Activated naive CD8-positive, alpha-beta T cell treated with anti-CD3 and anti-CD28 coated beads, Interleukin-2, amount 10 ng/mL, durations not matched to agents 7 days and 5 days (primary cell): ENCODE measurements at regions not wholly inside any gene's neighbourhood (a gene's known extent, or its start where the extent isn't known, plus 50 kb on each side); places are given as distances from the start of the nearest gene placed in this dataset.

Source experiments
- ATAC-seq: fragments of 150-1000 bp; cut with Tn5 transposase; one replicate; pipeline ENCODE4 v1.10.0; 2021; ENCODE audit warnings: low read depth, moderate library complexity
- POLR2A ChIA-PET: fragments of 350-600 bp; sonication (Branson Sonifier 250); formaldehyde crosslinking; loops from one replicate; lab custom pipeline; 2021; ENCODE audit warnings: antibody characterized with exemption; lab: Charles Lee
- DNase-seq: peaks from one replicate; pipeline ENCODE4 v3.0.0; 2021
- H3K27ac Mint-ChIP-seq: one replicate; pipeline ENCODE4 v1.8.0; 2022; ENCODE audit warnings: mild to moderate bottlenecking, mixed read lengths
- H3K27me3 Mint-ChIP-seq: one replicate; pipeline ENCODE4 v1.8.0; 2022; ENCODE audit warnings: mild to moderate bottlenecking, moderate library complexity, mixed read lengths
- H3K36me3 Mint-ChIP-seq: one replicate; pipeline ENCODE4 v1.8.0; 2021; ENCODE audit warnings: mild to moderate bottlenecking, mixed read lengths
- H3K4me1 Mint-ChIP-seq: one replicate; pipeline ENCODE4 v1.8.0; 2021; ENCODE audit warnings: mixed read lengths
- H3K4me3 Mint-ChIP-seq: one replicate; pipeline ENCODE4 v1.8.0; 2022; ENCODE audit warnings: mild to moderate bottlenecking, moderate library complexity, mixed read lengths
- H3K9me3 Mint-ChIP-seq: one replicate; pipeline ENCODE4 v1.8.0; 2021; ENCODE audit warnings: mixed read lengths

DNA sequence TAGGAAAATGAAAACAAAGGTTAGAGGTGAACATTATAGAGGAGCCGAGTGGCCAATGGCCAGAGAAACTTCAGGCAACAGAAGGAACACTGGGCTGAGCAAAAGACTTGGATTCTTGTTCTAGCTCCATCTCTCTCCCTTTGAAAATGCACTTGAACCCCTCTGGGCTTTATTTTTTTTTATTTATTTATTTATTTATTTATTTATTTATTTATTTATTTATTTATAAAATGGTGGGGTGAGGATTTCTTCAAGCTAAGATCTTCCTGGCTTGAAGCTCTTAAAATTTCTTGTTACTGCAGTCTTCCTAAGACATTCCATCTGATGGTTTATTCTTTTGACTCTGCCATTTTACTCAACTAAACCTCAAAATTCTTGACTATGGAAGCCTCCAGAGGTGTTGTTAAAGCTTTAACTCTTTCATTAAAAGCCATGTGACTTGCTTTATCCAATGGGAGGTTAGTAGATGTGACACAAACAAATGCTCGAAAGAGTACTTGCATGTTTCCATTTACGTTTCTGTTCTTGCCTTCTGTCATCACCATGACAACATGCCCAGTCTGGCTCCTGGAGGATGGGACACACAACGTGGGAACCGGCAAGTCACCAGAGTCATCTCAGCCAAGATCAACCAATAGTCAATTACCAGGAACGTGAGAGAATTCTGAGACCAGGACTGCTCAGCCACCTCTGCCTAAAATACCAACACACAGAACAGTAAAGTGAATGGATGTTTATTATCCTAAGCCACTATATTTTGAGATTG lies 325.2 kb upstream of the CTNNB1 start:
- Mint-ChIP-seq H3K27me3 (peaks cover 4% of the 10 kb centered on the region), H3K4me3 (no peak overlapping the region), H3K9me3 (no peaks in the 10 kb centered on the region), H3K4me1 (no peaks in the 10 kb centered on the region), H3K27ac (no peak overlapping the region), H3K36me3 (no peaks in the 10 kb centered on the region)
- ATAC-seq (no peak), DNase-seq (no peak)
- POLR2A ChIA-PET = no interaction called here

DNA sequence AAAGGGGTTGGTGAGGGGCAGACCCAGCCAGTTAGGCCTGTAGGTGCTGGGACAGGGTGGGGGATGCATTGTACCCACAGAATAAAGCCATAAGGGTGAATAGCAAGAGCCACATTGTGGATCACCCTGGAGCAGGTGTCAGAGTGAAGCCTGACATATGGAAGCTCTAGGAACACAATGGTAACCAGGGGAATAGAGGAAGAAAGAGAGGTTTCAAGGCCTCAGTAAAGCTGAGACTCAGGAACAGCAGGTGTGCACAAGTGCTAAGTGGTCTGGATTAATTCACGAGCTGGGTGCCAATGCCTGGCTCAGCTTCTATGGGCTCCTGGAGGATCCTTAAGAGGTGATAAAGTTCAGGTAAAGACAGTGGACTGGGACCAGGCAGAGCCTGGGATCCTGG lies 323.7 kb upstream of the CTNNB1 start:
- Mint-ChIP-seq H3K4me1 (no peaks in the 10 kb centered on the region), H3K9me3 (no peaks in the 10 kb centered on the region), H3K4me3 (no peak overlapping the region), H3K27me3 (peaks cover 4% of the 10 kb centered on the region), H3K36me3 (no peaks in the 10 kb centered on the region), H3K27ac (no peak overlapping the region)
- ATAC-seq (no peak), DNase-seq (no peak)
- POLR2A ChIA-PET = no interaction called here

DNA sequence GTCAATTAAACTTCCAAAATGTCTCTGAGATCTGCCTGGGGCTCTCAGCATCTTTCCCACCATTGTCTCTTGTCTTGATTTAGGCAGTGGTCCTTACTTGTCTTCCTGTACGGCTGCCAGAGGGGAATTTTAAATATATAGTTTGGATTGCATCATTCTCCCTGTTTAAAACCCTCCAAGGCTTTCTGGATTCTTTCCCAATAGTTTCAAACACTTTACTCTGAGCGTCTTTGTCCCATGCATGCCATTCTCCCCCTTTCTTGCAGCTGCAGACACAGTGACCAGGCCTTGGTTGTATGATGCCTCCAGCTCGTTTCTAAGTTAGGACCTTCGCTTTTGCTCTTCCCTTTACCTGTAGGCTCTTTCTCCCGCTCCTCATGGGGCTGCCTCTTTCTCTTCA lies 323.3 kb upstream of the CTNNB1 start:
- DNase-seq (no peak), ATAC-seq (no peak)
- Mint-ChIP-seq H3K36me3 (no peaks in the 10 kb centered on the region), H3K9me3 (no peaks in the 10 kb centered on the region), H3K27ac (no peak overlapping the region), H3K4me1 (no peaks in the 10 kb centered on the region), H3K4me3 (no peak overlapping the region), H3K27me3 (peaks cover 4% of the 10 kb centered on the region)
- POLR2A ChIA-PET = no interaction called here

DNA sequence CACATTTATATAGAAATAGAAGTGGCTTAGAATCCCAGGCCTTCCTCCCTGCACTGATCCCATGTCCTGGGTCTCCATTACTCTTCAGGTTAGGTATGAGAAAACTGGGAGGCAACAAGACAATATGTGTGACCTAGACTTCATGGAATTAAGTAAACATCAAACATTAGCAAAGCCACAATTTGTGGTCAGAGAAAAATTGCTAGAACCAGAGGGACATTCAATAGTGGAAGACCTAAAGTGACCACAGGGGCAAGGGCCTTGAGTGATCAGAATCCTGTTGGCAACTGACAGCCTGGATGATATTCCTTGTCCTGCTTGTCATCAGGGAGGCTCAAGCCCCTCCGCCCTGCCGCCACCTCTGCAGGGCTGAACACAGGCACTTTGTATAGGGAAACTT lies 322.8 kb upstream of the CTNNB1 start:
- no peaks in the 10 kb centered on the region for H3K4me1 Mint-ChIP-seq
- no peak overlapping the region for H3K27ac Mint-ChIP-seq
- no peaks in the 10 kb centered on the region for H3K9me3 Mint-ChIP-seq
- ATAC-seq (no peak), DNase-seq (no peak)
- H3K36me3 Mint-ChIP-seq = no peaks in the 10 kb centered on the region
- POLR2A ChIA-PET = no interaction called here
- H3K4me3 Mint-ChIP-seq = no peak overlapping the region
- peaks cover 4% of the 10 kb centered on the region for H3K27me3 Mint-ChIP-seq

DNA sequence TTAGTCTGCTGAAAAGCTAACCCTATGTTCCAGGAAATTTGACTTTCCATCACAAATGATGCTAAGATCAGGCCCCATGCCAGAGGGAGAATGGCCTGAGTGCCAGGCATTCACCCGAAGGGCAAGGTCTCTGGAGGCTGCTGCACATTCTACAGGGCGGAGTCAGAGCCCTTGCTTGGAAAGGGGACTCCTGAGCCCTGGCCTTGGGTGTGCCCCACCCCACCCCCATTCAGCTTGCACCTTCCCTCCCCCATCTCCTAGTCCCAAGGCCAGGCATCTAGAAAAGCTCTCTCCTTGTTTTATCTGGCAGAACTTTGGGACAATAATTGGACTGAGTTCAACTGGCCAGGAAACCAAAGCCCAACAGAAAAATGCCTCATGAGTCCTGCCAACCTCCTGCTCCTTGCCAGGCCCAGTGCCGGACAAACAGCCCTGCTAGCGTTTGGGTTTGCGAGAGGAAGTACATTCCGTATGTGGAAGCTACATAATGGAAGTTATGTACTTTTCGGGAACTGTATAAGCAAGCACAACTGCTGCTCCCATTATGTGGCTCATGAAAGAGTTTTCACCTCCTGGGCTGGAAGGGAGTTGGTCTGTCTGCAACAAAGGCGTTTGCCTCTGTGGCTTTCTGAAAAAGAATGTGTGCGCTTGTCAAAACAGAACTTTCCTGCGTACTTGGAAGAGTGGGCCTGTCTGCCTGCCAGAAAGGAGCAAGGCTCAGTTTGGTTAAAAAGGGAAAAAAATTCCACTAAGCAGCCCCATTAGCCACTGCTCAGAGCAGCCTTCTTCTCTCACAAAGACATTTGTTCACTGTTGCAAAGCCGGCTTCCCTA lies 321.5 kb upstream of the CTNNB1 start:
- Mint-ChIP-seq H3K27me3 (peaks cover 4% of the 10 kb centered on the region), H3K4me1 (no peaks in the 10 kb centered on the region), H3K9me3 (no peaks in the 10 kb centered on the region), H3K4me3 (no peak overlapping the region), H3K27ac (no peak overlapping the region), H3K36me3 (no peaks in the 10 kb centered on the region)
- POLR2A ChIA-PET = no interaction called here
- DNase-seq (no peak), ATAC-seq (no peak)

DNA sequence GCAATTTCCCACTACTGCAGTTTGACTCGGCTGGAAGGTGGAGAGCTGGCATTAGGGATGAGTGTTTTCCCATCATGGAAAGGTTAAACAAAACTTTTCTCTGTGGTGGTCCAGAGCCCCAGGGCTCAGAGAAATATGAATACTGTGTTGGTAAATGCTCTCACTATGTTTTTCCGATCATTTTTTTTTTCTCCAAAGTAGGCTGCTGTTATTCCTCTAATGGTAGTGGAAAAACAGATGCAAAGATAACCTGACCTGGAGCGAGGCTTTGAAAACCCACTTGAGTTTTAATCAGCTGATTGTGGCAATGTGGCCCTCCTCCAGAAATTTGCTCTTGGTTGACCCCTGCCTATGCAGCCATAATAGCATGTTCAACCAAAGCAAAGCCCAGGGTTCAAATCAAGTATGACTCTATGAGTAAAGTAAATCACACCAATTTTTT lies 320.8 kb upstream of the CTNNB1 start:
- ATAC-seq = no peak
- no peaks in the 10 kb centered on the region for H3K9me3 Mint-ChIP-seq
- POLR2A ChIA-PET = no interaction called here

DNA sequence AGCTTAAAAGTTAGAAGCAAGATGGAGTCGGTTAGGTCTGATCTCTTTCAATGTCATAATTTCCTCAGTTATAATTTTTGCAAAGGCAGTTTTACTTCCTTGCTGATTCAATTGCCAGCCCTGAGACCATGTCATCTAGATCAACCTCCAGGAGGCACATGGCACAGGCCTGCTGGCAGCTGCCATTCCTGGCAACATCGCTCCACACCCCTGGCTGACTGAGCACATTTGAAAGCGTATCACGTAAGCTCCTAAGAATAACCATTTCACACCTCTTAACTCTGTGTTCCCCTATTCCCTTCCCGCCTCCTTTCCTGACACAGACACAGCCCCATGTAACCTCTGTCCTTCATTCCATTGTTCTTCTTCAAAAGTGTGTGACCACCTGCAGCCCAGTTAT lies 313.9 kb upstream of the CTNNB1 start:
- POLR2A ChIA-PET = no interaction called here
- no peak overlapping the region for H3K27ac Mint-ChIP-seq
- H3K4me1 Mint-ChIP-seq = no peaks in the 10 kb centered on the region
- no peaks in the 10 kb centered on the region for H3K9me3 Mint-ChIP-seq
- no peak overlapping the region for H3K4me3 Mint-ChIP-seq
- no peak for ATAC-seq
- no peaks in the 10 kb centered on the region for H3K27me3 Mint-ChIP-seq
- no peak for DNase-seq
- no peaks in the 10 kb centered on the region for H3K36me3 Mint-ChIP-seq

More for the DNA sequence above, 320.8 kb upstream of the CTNNB1 start:
- Mint-ChIP-seq H3K4me1 (no peaks in the 10 kb centered on the region), H3K27ac (no peak overlapping the region), H3K4me3 (no peak overlapping the region), H3K27me3 (peaks cover 3% of the 10 kb centered on the region), H3K36me3 (no peaks in the 10 kb centered on the region)
- no peak for DNase-seq

DNA sequence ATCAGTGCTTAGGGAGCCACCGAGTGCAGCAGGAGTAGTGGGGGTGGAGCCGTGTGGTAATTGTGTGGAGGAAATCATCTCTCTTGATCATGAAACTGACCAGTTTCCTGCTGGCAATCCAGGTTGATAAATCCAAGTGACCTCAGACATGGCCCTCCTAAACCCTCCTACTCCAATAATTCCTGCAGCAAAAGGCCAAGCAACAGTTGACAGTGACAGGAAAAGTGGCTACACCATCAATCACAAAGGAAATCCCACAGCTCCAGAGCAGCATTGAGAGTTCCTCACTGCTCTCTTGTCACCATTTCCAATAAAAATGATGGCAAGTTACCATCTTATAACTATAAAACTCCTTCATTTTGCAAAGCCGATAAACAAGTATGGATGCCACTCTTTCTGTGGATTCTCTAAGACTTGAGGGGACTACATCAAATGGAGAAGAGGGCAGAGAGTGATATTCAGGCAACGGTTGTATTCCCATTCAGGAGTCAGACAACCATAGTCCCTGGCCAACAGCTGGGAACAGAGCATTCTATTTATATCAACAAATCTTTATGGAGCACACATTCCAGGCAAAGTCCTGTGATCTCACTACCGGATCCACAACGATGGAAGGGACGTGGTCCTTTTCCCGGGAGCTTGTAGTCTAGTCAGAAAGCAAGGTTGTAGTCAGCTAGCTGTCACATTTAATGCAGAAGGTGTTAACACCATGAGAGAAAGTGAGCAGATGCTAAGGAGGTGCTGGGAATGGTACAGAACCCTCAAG lies 312.5 kb upstream of the CTNNB1 start:
- H3K4me1 Mint-ChIP-seq = no peaks in the 10 kb centered on the region
- H3K4me3 Mint-ChIP-seq = no peak overlapping the region
- H3K36me3 Mint-ChIP-seq = no peaks in the 10 kb centered on the region
- no peaks in the 10 kb centered on the region for H3K27me3 Mint-ChIP-seq
- H3K9me3 Mint-ChIP-seq = no peaks in the 10 kb centered on the region
- POLR2A ChIA-PET = no interaction called here
- no peak for DNase-seq
- no peak overlapping the region for H3K27ac Mint-ChIP-seq
- ATAC-seq = no peak

DNA sequence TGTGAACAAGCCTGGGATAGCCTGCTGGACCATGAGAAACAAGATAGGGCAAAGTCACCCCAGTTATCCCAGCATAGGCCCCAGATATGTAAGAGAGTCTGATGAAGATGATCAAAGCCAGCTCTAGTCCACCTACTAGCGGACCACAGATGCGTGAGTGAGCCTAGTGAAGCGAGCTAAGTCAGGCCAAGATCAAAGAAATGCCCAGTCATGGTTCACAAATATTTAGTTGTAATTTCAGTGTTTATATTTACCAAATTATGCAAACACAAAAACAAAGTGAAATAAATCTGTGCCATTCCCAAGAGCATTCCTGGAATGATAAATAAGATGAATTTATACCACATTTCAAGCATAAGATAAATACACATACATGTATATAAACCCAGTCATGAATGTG lies 308.1 kb upstream of the CTNNB1 start:
- H3K4me1 Mint-ChIP-seq = no peaks in the 10 kb centered on the region
- H3K36me3 Mint-ChIP-seq = no peaks in the 10 kb centered on the region
- ATAC-seq (no peak), DNase-seq (no peak)
- H3K9me3 Mint-ChIP-seq = no peaks in the 10 kb centered on the region
- H3K27me3 Mint-ChIP-seq = peaks cover 2% of the 10 kb centered on the region
- POLR2A ChIA-PET = no interaction called here
- no peak overlapping the region for H3K4me3 Mint-ChIP-seq
- H3K27ac Mint-ChIP-seq = no peak overlapping the region

DNA sequence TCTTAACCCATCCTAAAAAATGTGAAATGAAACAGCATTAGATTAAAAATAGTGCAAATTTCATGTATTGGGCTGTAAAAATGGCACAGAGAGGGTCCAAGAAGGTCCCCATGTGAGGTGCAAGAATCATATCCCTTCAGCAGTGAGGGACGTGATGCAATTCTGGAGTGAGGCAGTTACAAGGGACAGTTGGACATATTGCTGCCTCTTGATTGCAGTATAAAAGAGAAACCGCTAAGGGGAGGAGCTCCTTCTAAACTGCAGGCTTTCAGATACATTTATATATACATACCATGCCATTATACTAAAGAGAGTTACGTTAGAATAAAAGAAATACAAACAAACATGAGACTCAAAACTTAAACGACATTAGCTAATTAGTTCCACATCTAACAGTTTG lies 304.2 kb upstream of the CTNNB1 start:
- no peak overlapping the region for H3K27ac Mint-ChIP-seq
- H3K27me3 Mint-ChIP-seq = peaks cover 2% of the 10 kb centered on the region
- no peaks in the 10 kb centered on the region for H3K4me1 Mint-ChIP-seq
- H3K4me3 Mint-ChIP-seq = no peak overlapping the region
- no peaks in the 10 kb centered on the region for H3K36me3 Mint-ChIP-seq
- POLR2A ChIA-PET = no interaction called here
- DNase-seq = no peak
- H3K9me3 Mint-ChIP-seq = no peaks in the 10 kb centered on the region
- ATAC-seq = no peak

DNA sequence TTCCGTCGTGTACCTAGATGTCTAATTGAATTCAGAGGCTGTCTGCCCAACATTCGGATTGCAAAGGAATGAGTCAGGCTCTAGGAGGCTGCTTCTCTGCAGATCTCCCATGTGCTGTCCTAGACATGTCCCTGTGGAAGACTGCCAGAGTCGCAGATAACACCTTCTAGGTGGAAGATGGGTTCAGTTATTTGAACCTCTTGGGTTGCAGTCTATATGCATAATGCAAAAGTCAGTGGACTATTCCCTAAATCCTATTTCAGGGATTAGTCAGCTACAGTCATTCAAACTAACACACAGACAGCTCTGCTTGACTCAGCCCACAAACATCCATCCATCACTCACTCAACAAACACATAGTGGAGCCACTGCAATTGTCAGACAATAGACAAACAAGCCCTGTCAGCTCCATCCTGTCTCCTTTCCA lies 300.0 kb upstream of the CTNNB1 start:
- no peaks in the 10 kb centered on the region for H3K4me1 Mint-ChIP-seq
- DNase-seq (no peak), ATAC-seq (no peak)
- no peak overlapping the region for H3K27ac Mint-ChIP-seq
- no peak overlapping the region for H3K4me3 Mint-ChIP-seq
- POLR2A ChIA-PET = no interaction called here
- H3K36me3 Mint-ChIP-seq = no peaks in the 10 kb centered on the region
- H3K9me3 Mint-ChIP-seq = no peaks in the 10 kb centered on the region
- H3K27me3 Mint-ChIP-seq = peaks cover 4% of the 10 kb centered on the region

DNA sequence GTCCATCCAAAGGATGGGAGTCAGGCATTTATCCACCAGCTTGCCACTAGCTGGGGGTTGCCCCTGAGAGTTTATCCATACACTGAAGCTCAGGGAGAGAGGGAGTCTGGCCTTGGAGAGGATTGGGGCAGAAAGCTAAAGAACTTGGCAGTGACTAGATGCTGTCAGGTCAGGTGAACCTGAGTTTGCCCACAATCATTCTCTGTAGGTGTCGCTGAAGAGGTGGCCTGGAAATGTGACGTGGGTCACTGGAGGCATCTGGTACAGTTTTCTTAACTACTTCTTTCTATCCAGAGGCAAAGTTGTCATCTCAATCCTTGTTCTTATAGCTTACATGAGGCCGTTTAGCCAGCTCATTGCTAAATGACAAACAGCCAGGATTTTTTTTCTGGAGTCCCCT lies 298.0 kb upstream of the CTNNB1 start:
- Mint-ChIP-seq H3K27ac (no peak overlapping the region), H3K36me3 (no peaks in the 10 kb centered on the region), H3K4me1 (no peaks in the 10 kb centered on the region), H3K27me3 (peaks cover 2% of the 10 kb centered on the region), H3K9me3 (peaks cover 2% of the 10 kb centered on the region), H3K4me3 (no peak overlapping the region)
- DNase-seq (no peak), ATAC-seq (no peak)
- POLR2A ChIA-PET = no interaction called here

DNA sequence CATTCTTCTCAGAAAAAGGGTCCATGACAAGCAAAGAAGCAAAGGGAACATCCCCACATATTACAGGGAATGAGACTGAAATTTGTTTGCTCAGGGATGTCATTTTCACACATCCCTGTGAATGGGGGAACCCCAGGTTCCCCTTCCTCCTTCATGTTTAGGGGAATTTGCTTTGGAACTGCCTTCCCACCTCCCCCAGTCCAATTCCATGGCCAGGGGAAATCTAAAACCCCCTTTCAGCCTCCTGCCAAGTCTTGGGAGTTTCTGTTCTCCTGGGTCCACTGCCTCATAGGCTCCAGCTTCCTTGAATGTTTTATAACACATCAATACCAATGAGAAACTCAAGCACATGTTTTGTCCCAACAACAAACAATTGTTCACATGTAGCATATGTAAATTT lies 297.5 kb upstream of the CTNNB1 start:
- no peak overlapping the region for H3K27ac Mint-ChIP-seq
- peaks cover 2% of the 10 kb centered on the region for H3K9me3 Mint-ChIP-seq
- no peaks in the 10 kb centered on the region for H3K36me3 Mint-ChIP-seq
- DNase-seq (no peak), ATAC-seq (no peak)
- H3K4me3 Mint-ChIP-seq = no peak overlapping the region
- H3K4me1 Mint-ChIP-seq = no peaks in the 10 kb centered on the region
- POLR2A ChIA-PET = no interaction called here
- peaks cover 2% of the 10 kb centered on the region for H3K27me3 Mint-ChIP-seq
